Hippocampal formation (tissue), 2 donors: ENCODE measurements at regions not wholly inside any gene's neighbourhood (a gene's known extent, or its start where the extent isn't known, plus 50 kb on each side); places are given as distances from the start of the nearest gene placed in this dataset.

Source experiments
- DNase-seq, 2 donors: peaks; one replicate each; lab custom pipeline; 2025; lab: John Stamatoyannopoulos, UW

DNA sequence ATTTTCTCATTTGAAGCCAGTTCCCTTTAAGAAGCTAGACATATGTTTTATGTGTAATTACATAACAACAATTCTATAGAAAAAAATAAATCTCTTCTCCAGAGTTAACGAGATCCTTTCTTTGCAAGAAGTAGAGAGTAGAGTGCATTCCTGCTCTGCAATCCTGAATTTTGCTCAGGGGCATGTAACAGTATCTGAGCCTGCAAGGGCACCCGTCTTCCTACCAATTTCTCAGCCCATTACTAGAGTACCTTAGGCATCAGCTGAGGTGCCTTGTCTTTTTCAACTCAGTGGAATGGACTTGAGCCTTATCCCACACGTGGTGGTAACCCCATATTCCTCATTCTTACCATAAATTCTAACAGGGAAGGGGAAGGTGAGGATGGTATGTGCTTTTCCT lies 205.9 kb downstream of the IKZF2 start:
- no peak for DNase-seq

DNA sequence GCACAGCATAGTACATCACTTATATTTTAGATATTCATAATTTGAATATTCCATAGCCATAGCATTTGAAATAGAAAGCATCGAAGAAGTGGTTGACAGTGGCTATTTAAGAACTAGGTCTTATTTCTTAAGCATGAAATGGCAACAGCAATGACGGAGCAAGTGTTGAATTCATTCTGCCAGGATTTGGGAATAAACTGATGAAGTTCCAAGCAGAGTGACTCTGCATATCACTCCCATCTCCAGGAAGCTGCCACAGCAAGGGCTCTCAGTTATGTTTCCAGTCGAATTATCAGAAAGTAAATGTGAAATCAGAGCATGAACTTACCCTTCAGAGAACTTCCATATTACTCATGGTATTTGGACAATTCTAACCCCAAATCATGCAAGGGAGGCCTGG lies 208.1 kb downstream of the IKZF2 start:
- no peak for DNase-seq

DNA sequence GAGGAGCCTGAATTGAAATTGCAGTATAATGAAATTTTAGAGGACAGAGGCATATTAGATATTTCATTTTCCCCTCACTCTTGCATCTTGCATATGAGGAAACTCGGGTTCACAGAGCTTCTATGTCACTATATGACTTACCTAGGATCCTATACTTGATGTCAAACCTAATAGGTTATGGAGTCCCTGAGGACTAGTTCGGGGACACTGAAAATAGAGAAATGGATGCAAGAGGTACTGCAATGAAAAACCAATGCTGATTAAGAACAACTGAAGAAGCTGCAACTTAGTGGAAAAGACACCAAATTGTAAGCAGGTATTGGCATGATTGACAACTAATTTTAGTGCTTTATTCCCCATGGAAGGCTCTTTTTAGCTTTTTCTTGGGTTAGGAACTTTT lies 210.1 kb downstream of the IKZF2 start:
- no peak for DNase-seq

DNA sequence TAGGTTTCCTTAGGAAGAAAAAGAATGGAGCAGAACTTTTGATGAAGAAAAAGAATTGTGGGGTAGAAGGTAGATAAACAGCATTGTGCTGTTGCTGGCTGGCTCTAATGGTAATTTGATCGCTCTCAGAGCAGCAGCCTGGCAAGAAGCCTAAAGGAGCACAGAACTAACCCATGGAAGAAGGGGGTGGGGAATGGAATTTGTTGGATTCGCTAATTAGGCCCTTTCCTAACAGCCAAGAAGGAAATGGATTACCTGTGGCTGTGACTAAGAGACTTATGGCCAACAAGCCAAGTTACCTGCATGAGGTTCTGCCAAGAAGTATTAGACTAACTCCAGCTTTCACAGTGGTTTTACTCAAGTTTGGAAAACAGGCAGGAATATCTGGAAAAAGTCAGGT lies 210.6 kb downstream of the IKZF2 start:
- no peak for DNase-seq

DNA sequence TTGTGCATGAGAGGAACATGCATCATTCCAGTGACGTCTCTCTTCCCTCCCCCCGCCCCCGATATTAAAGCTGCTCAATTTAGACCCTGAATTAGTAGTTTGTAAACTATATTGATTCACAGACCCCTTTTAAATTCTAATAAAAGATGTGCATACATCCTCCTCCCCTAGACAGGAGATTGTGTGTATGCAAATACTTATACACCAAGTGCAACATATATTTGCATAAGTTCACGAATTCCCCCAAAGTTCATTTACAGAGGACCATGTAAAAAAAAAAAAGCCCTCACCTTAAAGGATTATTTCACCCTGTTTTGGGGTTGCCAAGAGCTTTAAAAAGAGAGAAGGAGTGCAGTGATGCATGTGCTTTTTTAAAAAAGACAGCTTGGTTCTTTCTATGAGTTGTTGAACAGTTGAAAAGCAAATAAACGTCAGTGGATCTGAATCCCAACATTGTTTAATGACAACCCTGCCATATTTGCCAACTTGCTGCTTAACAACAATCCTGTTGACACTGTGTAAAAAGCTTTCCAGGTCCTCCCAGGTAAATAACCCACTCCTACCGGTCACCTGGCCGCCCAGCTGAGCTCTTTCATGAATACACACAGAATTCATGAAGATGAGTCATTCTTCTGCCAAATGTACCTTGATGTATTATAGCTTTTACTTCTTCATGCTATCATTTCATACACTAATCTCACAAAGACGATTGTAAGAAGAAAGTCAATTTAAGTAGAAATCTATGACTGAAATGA lies 211.5 kb downstream of the IKZF2 start:
- DNase-seq, result no peak

DNA sequence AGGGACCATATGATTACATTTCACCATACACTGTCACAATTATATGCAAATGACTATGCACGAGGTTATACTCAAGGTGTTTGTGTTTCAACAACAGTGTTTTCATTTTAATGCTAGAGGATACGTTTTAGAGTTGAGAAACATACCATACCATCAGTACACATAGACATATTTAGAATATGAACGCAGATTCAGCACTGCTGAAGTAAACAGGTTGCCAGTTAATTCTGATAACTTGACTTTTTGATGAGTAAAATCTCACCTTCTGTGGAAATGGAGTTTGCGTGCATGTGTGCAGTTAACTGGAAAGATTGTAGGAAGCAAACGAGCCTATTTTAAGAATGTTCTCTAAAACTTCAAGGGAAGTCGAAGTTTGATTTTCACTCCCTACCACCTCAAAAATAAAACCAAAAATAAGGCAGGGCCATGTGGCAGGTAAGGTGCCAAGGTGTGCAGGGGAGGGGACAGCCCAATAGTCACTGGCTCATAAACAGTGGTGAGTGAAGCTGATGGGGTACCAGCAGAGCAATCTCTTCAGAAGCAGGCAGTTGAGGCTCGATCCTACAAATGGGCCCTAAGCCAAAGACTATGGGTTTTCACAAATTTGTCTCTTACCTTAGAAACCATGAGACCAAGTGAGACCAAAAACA lies 213.1 kb downstream of the IKZF2 start:
- no peak for DNase-seq

DNA sequence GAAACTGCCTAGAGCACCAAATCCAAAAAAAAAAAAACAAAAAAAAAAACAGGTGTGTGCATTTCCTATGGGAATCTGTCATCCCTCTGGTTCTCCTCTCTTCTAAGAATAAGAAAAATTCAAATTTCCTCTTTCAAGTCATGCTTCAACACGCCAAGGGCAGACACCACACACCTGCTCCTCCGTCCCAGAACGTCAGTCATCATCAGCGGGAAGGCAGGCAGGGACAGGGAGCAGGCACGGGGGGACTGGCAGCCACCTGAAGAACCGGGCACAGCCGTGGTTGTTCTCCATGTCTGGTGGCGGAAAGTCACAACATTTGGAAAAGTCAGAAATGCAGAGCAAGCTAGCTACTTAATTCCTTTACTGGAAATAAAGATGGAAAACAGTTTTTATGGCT lies 214.8 kb downstream of the IKZF2 start:
- DNase-seq, result no peak

DNA sequence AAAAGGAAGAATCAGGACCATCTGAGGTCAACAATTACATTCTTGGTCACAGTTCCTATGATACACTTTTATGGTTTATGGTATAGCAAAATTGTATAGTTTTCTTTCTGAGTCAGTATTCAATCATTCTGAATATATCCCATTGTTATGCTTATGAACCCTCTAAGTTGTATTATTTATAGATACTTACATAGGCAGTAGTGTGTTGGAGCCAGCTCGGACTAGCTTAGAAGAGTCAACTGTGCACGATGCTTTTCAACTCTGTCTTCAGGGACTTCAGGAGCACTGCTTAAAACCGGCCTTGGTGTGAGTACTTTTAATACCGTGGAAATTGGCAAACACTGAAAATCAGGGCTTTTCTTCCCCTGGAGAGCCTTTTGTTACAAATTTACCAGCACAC lies 215.7 kb downstream of the IKZF2 start:
- DNase-seq, result no peak

DNA sequence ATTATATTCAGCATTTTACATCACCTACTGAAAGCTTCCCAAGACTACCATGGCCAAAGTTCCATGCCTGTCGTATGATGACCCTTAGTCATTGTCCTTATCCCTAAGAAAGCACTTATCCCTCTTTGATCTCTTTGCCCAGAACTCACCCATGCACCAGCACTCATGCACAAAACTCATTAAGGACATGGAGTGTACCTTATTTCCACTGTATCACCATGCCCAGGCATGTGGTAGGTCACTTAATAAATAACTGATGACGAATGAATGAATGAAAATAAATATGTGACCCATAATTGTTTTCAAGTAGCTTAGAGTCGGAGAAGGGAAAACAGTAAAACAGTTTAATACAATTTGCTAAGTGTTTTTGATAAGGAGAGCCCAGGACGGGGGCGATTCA lies 220.1 kb downstream of the IKZF2 start:
- DNase-seq, result no peak

DNA sequence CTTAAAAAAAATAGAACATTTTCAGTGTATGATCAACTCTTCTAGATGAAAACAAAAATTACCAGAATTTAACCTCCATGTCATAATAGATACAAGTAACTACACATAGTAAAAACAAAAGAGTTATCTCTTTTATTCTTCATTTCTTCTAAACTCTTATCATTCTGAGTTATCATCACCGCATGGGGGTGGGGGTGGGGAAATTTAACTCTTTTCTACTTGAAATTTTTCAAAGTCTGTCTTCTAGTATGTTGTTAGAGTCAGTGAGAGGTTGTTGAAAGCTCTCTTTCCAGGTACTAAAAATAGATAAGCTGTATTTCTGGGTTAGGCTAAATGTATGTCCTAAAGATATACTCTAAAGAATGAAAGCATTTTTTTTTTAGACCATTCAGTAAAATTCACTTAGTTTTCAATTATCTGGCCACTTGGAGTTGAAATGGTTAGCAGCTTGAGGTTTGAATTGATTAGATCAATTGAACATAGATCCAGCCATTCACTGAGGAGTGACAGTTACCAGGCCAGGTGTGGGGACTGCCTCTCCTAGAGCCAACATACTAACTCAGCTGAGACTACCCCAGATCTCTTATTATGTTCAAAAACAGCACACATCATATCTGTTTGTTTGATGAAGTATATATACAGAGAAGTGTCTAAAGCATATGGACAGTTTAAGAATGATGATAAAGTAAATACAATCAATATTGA lies 220.7 kb downstream of the IKZF2 start:
- DNase-seq, result no peak

DNA sequence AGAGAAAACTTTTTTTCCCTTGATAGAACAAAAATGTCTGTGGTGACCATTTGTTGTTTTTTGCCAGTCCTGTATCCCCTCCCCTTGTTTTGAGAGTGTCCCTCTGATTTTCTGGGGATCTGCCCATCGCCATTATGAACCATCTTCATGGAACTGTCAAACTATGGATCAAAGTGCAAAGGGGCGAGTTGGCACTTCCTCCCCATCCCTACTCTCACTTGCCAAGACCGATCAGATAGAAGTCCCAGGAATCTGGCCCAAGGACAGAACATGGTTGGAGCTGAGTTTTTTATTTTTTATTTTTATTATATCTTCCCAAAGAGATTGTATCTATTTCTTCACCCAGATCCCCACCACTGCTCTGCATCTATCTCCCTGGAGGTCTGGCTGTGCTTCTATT lies 221.4 kb downstream of the IKZF2 start:
- no peak for DNase-seq

DNA sequence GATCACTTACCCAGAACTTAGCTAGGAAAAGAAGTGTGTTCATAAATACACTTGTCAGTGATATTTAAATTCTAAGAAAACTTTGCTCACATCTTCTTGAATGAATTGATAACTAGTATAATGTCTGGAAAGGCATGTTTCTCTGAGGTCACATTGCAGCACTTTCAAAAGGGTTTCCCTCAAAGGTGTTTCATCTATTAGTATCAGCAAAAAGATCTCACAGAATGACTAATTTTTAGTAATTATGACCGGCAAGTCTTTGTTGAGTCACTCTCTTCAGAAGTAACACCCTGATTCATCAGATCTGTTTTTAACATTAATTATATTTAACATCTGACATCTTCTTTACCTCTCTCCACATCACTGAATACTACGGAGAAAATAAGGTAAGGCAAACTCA lies 222.3 kb downstream of the IKZF2 start:
- no peak for DNase-seq

DNA sequence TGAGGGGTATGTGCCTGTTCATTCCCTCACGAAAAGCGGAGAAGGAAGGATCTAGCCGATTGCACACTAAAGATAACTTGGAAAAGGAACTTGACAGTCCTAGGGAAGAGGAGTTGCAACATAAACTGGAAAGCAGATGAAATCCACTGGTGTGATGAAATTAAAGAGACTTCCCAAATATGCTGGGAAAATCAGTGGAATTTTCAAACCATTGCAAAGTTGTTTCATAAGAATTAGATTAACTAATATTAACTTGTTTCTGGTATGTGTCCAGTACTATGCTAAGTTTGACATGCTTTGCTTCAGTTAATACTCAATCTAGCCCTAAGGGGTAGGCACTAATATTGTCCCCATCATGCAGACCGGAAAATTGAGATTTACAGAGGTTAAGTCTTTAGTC lies 222.7 kb downstream of the IKZF2 start:
- no peak for DNase-seq

DNA sequence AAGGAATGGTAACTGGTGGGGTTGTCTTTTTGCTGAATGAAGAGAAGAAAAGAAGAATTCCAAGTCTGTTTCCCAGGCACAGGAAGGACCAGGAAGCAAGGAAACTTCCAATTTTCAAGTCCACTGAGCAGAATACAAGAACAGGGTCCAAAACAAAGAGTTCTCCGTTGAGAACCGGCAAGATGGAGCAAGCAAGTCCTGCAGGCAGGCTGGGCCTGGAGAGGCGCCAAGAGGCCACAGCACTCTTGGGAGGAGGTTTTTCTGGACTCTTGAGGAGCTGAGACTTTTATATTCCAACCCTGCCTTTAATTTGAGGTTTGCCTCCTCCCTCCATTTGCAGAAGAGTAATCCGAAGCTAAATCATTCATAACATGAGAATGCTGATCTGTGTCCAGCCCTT lies 224.5 kb downstream of the IKZF2 start:
- peak; percentile 31 to 33 for DNase-seq

DNA sequence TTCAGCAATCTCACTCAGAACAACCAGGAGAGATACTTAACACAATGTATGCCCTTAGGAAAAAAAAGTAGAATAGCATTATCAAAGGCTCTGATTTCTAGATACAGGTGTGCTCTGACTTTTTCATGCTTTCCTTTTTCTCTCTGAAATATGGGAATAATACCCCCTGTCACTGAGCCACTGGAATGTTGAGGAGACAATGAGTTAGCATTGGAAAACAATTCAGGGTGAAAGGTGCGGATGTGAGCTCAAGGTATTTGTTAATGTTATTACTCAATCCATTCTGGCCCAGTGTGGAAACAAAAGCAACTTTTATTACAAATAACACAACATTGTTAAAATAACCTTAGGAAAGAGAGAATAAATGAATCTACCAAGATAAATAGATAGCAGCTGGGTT lies 228.0 kb downstream of the IKZF2 start:
- no peak for DNase-seq

DNA sequence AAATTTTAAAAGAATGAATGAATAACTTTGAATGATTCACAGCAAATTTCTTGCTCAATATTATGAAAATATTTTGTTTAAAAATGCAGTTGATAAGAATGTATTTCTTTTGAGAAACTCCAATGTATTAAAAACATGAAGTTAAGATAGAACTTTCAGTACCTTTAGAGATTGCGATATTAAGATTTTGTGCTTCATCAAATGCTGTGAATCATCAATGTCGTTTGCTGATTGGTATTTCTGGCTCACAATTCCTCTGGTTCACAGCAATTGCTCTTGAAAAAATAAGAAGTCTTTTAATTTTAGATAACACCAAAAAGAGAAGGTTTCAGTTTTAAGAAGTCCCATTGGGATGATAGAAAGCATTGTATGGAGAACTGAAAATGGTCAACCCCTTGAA lies 228.7 kb downstream of the IKZF2 start:
- no peak for DNase-seq

DNA sequence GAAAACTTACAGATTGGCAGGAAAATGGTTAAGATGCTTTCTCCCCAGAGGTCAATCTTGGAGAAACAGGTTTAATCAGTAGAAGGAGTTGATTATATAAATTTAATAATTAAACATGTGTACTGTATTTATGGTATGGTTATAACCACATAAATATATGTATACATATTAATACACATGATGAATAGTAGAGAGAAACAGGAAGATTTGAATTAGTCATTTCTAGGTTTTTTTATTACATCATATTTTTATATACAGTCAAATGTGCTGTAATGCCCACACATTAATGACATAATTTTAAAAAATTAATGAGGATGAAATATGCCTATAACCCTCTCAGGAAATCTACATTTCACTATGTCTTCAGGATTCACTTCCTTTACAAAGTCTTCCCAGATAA lies 229.7 kb downstream of the IKZF2 start:
- no peak for DNase-seq

DNA sequence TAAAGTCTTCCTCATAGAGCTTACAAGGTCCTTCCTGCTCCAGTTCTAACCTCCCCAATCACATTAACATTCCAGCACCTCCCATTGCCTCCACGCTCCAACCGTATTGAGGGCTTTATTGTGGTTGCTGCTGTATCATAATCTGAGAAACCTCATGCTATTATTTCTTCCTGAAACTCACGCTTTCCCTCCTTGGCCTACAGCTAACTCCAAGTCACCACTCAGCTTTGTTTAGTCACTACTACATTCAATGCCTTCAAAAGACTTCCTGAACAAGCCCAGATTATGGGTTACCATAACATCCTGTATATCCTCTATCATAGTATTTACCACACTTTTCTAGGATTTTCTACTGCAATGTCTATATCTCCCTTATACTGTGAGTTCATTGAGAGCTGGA lies 230.4 kb downstream of the IKZF2 start:
- no peak for DNase-seq

DNA sequence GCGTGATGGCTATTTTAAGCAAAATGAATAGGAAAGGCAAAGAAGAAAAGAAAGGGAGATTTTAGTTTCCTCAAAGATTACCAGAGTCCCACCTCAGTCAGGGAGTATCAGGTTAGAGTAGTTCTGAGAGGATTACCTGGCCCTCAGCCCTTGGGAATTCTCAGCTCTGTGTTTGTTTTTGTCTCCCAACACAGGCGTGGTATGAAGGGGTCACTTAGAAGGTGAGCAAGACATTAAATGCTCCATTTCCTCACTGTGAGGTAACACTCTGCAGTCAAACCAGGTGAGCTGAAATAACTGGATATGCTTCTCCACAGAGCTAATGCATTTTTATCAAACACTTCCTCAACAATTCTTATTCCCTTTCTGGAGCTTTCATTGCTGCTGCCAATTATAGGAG lies 232.2 kb downstream of the IKZF2 start:
- no peak for DNase-seq

DNA sequence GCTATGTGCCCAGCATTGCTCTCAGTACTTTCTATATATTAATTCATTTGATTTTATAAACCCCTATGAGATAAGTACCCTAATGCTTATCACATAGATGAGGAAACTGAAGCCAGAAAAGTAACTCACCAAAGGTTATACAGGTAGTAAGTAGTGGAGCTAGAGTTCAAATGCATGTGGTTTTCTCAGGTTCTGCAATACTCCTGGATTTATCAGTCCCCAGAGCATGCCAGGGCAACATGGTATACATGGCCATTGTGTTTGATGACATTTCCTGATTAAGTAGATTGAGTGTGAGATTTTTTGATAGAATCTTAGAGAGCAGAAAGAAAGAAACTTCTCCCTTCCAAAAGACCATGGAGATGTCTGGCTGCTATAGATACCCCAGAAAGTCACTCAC lies 233.1 kb downstream of the IKZF2 start:
- no peak for DNase-seq

DNA sequence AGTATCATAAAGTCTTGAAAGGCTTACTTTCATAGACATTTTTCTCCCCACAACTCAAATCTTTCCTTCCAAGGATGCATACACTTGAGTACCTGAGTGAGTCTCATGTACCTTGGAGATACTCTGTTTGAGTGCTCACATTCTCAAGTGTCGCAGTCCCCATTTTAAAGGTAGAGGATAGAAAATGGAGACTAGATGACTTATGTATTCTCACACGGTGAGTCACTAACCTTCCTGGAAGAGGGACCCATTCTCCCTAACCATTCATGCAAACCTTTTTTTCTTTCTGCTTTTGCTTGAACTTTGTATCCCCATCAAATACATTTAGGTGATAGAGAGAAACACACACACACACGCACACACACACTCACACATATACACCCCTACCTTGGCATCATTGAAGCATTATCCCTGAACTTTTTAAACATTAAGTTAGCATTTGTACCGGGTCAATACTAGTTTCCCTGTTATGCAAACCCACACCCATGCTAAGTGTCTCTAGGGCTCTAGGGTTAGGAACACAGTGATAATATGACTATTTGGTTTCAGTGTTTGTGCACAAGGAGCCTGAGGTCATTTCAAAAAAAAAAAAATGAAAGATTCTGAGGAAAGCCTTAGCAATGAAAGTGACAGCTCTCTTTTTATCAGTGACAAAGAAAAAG lies 236.2 kb downstream of the IKZF2 start:
- no peak for DNase-seq

DNA sequence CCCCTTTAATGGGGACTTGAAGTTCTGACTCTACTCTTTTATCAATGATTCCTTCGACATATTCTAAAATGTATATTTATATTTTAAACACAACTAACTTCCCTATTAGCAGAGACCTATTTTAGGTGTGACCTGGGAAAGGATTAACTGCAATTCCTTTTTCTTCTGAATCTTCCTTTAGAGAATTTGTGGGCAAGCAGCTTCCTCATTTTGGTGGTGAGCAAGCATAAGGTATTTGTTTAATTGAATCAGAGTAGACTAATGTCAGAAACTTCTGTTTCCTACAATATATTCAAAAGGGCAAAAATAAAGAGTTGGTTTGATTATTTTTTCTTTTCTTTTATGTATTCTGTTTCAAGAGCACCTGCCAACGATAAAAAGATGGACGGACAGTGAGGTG lies 237.0 kb downstream of the IKZF2 start:
- DNase-seq, result no peak
